ENCODE measurements at regions not wholly inside any gene's neighbourhood (a gene's known extent, or its start where the extent isn't known, plus 50 kb on each side); places are given as distances from the start of the nearest gene placed in this dataset.

- TF ChIP-seq CTCF (IDR thresholded peaks at IDR 0.05; ENCODE audit: low read length), result no peak
- no peak for TF ChIP-seq EZH2 (optimal IDR thresholded peaks at IDR 0.05; ENCODE audit: low read depth, low read length)
- TF ChIP-seq EZH2phosphoT487 (IDR thresholded peaks at IDR 0.05; ENCODE audit: low read length), result no peak
These were observed 580.3 kb upstream of the GJE1 start for GRCh38 chr6:141552463-141552862.
